Effector memory CD4-positive, alpha-beta T cell (primary cell): ENCODE measurements at regions not wholly inside any gene's neighbourhood (a gene's known extent, or its start where the extent isn't known, plus 50 kb on each side); places are given as distances from the start of the nearest gene placed in this dataset.

Source experiments
- DNase-seq, 3 donors: peaks; one replicate each; pipeline ENCODE4 v3.0.0-alpha.2; 2020
- H3K27ac ChIP-seq: 2 replicates; pipeline ENCODE4 v1.7.0; 2013; ENCODE audit warnings: mild to moderate bottlenecking, low read length, moderate library complexity; ENCODE audit not compliant: insufficient read depth, poor library complexity, severe bottlenecking
- H3K27me3 ChIP-seq: replicated peaks from 2 replicates; pipeline ENCODE4 v1.7.0; 2013; ENCODE audit warnings: mild to moderate bottlenecking, low read length; ENCODE audit not compliant: insufficient read depth, control insufficient read depth, poor library complexity, severe bottlenecking
- H3K36me3 ChIP-seq: 2 replicates; pipeline ENCODE4 v1.7.0; 2013; ENCODE audit warnings: mild to moderate bottlenecking, low read length, moderate library complexity; ENCODE audit not compliant: control insufficient read depth, insufficient read depth
- H3K4me1 ChIP-seq: 2 replicates; pipeline ENCODE4 v1.7.0; 2013; ENCODE audit warnings: low read length, mild to moderate bottlenecking; ENCODE audit not compliant: control insufficient read depth, insufficient read depth, poor library complexity, severe bottlenecking
- H3K4me3 ChIP-seq: 2 replicates; pipeline ENCODE4 v1.7.0; 2013; ENCODE audit warnings: low read length, low read depth, mild to moderate bottlenecking; ENCODE audit not compliant: insufficient read depth, poor library complexity, severe bottlenecking
- H3K9me3 ChIP-seq: 2 replicates; pipeline ENCODE4 v1.7.0; 2013; ENCODE audit warnings: mild to moderate bottlenecking, low read length, moderate library complexity; ENCODE audit not compliant: control insufficient read depth

DNA sequence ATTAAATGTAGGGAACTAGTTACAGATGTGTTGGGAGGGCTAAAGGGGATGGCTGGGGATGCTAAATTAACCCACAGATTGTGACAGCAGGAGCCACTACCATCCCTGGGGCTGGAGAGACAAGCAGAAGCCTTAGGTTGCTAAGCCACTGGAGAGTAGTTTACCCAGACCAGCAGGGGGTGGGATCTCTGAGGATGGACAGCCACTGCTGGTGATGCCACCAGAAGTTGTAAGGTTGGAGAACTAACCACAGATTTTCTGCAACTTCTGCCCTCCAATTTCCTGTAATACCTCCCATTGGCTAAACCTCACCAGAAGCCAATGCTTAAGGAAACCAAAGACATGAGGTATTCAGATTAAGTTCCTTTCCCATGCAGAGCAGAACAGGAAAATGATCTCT lies 139.6 kb upstream of the NOX3 start:
- no peaks in the 10 kb centered on the region for H3K27me3 ChIP-seq
- no peak for DNase-seq
- no peak overlapping the region for H3K27ac ChIP-seq
- H3K36me3 ChIP-seq, result no peaks in the 10 kb centered on the region
- H3K4me3 ChIP-seq, result no peak overlapping the region
- no peaks in the 10 kb centered on the region for H3K9me3 ChIP-seq
- no peaks in the 10 kb centered on the region for H3K4me1 ChIP-seq

DNA sequence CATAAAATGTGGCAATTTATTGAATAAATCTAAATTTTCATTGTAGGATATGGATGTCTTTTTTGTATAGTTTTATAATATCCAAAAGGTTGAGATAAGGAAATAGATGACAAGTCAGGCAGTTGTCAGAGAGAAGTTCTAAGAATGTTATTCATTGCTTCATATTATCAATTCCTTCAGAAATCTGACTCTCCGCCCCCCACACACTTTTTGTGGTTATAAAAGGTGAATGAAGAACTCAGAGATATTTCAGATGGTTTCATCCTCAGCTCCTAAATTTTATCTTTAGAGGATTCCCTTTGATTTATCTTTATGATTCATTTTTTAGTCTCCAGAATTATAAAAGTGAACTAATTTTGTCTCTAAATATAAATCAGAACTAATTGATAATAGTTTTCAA lies 136.1 kb upstream of the NOX3 start:
- H3K4me1 ChIP-seq, result no peaks in the 10 kb centered on the region
- no peak overlapping the region for H3K4me3 ChIP-seq
- H3K36me3 ChIP-seq, result no peaks in the 10 kb centered on the region
- DNase-seq, result no peak
- no peaks in the 10 kb centered on the region for H3K27me3 ChIP-seq
- no peak overlapping the region for H3K27ac ChIP-seq
- no peaks in the 10 kb centered on the region for H3K9me3 ChIP-seq

- no peaks in the 10 kb centered on the region for H3K4me1 ChIP-seq
- no peak overlapping the region for H3K4me3 ChIP-seq
- H3K27ac ChIP-seq, result no peak overlapping the region
- H3K36me3 ChIP-seq, result no peaks in the 10 kb centered on the region
- H3K9me3 ChIP-seq, result no peaks in the 10 kb centered on the region
- H3K27me3 ChIP-seq, result no peaks in the 10 kb centered on the region
- no peak for DNase-seq
Observed at GRCh38 chr6:155589190-155589589, 133.6 kb upstream of the NOX3 start.

DNA sequence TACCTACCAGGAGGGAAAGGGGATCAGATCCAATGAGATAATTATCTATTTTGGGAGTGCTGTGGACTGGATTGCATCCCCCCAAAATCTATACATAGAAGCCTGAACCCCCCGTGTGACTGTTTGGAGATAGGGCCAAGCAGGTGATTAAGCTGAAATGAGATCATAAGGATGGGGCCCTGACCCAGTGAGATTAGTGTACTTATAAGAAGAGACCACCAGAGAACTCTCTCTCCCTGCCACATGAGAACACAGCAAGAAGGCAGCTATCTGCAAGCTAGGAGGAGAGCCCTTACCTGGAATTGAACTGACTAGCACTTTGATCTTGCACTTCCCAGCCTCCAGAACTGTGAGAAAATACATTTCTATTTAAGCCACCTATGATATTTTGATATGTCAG lies 132.2 kb upstream of the NOX3 start:
- DNase-seq, result no peak
- H3K9me3 ChIP-seq, result no peaks in the 10 kb centered on the region
- no peak overlapping the region for H3K4me3 ChIP-seq
- no peak overlapping the region for H3K27ac ChIP-seq
- H3K27me3 ChIP-seq, result no peaks in the 10 kb centered on the region
- H3K4me1 ChIP-seq, result no peaks in the 10 kb centered on the region
- H3K36me3 ChIP-seq, result no peaks in the 10 kb centered on the region

GRCh38 chr6:155586090-155586489 lies 130.5 kb upstream of the NOX3 start:
- Histone ChIP-seq H3K4me1 (no peaks in the 10 kb centered on the region), H3K27ac (no peak overlapping the region), H3K4me3 (no peak overlapping the region), H3K36me3 (no peaks in the 10 kb centered on the region), H3K9me3 (no peaks in the 10 kb centered on the region), H3K27me3 (no peaks in the 10 kb centered on the region)
- no peak for DNase-seq

- H3K27ac ChIP-seq, result no peak overlapping the region
- no peaks in the 10 kb centered on the region for H3K27me3 ChIP-seq
- H3K36me3 ChIP-seq, result no peaks in the 10 kb centered on the region
- H3K9me3 ChIP-seq, result no peaks in the 10 kb centered on the region
- DNase-seq, result no peak
- no peak overlapping the region for H3K4me3 ChIP-seq
- no peaks in the 10 kb centered on the region for H3K4me1 ChIP-seq
Observed at GRCh38 chr6:155584006-155584405, 128.4 kb upstream of the NOX3 start.

DNA sequence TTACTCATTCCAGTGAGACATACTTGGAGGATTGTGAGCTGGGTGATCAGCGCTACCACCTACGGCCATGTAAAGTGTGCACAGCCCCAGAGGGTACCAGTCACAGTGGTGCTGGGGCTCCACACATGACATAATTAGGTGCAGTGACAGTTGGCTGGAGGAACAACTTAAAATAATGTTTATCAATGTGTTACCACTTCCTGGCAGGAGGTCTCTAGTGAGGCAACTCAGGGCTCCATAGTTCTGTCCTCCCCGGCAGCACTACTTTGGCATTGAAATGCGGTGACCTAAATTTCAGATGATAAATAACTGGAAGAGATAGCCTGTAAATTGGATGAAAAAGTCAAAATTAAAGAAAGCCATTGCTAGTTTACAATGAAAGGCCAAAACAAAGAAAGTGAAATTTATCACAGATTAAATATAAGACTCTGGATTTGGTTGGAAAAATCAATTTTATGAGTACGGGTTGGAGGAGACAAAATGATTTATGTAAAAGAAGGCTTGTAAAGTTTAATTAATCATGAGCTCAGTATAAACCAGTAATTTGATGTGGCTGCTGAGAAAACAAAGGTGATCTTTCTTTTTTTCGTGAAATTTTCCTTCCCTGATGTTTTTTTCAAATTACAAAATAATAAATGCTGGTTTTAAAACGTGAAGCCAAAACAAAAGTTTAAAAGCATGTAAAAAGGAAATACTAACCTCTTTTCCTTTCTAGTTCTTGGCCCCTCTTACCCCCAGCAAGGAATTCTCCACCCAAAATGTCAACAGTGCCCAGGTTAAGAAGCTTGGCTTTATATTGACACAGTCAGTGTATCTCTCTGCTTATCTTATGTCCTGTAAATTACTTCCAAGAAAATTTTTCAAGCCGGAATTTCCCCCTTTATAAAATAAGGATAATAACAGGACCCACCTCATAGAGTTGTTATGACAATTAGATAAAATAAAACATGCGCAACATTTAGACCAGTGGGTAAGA lies 126.7 kb upstream of the NOX3 start:
- no peaks in the 10 kb centered on the region for H3K9me3 ChIP-seq
- H3K4me3 ChIP-seq, result no peak overlapping the region
- no peak for DNase-seq
- no peaks in the 10 kb centered on the region for H3K27me3 ChIP-seq
- H3K27ac ChIP-seq, result no peak overlapping the region
- H3K36me3 ChIP-seq, result no peaks in the 10 kb centered on the region
- H3K4me1 ChIP-seq, result no peaks in the 10 kb centered on the region

DNA sequence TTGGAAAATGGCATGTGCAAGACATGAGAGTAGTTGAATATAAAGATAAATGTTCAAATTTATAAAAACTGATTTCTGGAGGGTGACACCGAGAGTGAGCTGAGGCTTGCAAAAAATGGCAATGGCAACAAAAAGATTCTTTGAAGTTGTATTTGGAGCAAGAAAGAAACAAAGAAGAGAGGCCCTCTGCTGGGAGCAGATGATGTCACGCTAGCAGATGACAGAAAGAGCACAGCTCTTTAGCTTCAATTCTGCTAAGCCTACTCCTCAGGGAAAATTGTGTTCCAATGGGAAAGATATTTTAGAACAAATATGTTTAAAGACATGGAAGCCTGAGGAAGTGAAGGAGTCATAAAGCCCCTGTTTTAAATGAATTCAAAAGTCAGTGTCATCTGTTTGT lies 125.3 kb upstream of the NOX3 start:
- DNase-seq, result no peak
- Histone ChIP-seq H3K27me3 (no peaks in the 10 kb centered on the region), H3K27ac (no peak overlapping the region), H3K36me3 (no peaks in the 10 kb centered on the region), H3K9me3 (no peaks in the 10 kb centered on the region), H3K4me1 (no peaks in the 10 kb centered on the region), H3K4me3 (no peak overlapping the region)

- no peaks in the 10 kb centered on the region for H3K9me3 ChIP-seq
- H3K4me3 ChIP-seq, result no peak overlapping the region
- H3K4me1 ChIP-seq, result no peaks in the 10 kb centered on the region
- no peaks in the 10 kb centered on the region for H3K36me3 ChIP-seq
- DNase-seq, result no peak
- no peak overlapping the region for H3K27ac ChIP-seq
- H3K27me3 ChIP-seq, result no peaks in the 10 kb centered on the region
Observed at GRCh38 chr6:155578251-155578650, 122.6 kb upstream of the NOX3 start.

GRCh38 chr6:155561966-155562364 lies 106.3 kb upstream of the NOX3 start:
- H3K27me3 ChIP-seq, result no peaks in the 10 kb centered on the region
- H3K4me1 ChIP-seq, result no peaks in the 10 kb centered on the region
- H3K9me3 ChIP-seq, result no peaks in the 10 kb centered on the region
- H3K27ac ChIP-seq, result no peak overlapping the region
- DNase-seq, result no peak
- no peak overlapping the region for H3K4me3 ChIP-seq
- no peaks in the 10 kb centered on the region for H3K36me3 ChIP-seq
